HS-5 (cell line): ENCODE measurements at regions not wholly inside any gene's neighbourhood (a gene's known extent, or its start where the extent isn't known, plus 50 kb on each side); places are given as distances from the start of the nearest gene placed in this dataset.

Experiments
- DNase-seq: peaks from one replicate; pipeline ENCODE4 v3.0.0-alpha.2; 2012; ENCODE audit warnings: low read depth

DNA sequence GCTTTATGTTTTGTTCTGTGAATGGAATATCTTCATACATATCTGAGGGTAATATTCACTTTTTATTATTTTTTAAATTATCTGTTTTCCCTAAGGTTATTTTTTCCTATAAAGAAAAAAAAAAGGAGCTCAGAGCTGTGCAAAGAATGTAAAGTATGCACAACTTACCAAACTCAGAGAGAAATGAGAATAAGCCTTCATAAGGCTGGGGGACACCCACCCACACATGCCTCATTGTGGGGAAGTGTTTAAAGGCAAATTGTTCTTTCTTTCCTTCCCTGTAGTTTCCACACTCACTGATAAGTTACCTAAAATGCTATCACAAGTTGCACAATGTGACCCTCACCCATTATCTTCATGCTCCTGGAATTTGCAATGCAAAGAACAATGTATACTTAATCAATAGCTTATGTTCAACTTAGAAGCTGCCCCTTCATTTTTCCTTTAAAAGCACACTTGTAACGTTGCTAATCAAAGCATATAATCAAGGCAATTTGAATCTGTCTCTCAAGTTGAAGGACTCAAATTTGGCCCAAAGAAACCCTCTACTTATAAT is 108.1 kb downstream of the GNAT3 start:
- no peak for DNase-seq

DNA sequence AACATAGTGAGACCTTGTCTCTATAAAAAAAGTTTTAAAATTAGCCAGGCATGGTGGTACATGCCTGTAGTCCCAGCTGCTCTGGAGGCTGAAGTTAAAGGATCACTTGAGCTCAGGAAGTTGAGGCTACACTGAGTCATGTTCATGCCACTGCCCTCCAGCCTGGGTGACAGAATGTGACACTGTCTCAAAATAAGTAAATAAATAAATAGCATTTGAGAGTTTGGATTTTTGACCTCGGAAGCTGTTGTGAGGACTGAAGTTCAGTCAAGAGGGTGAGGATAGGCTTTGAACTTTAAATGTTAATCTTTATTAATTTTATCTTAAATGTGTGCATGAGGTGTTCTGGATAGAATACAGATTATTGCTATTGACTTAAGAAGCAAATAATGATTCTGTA is 110.2 kb downstream of the GNAT3 start:
- no peak for DNase-seq

DNA sequence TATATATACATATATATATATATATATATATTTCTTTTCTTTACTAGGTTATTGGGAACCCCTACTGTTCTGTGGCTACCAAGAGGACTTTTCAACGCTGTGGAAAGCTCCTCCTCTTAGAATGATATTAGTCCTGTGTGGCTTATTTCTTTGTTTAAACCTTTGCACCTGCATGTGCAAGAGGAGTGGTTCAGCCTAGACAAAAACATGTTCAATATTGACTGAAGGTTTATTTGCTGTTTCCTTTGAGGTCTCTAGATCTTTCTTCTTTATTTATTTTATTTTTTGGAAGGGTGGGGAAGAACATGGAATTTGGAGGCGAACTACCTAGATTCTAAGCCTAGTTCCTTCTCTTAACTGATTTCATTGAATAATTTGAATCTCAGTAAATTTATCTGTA is 118.1 kb downstream of the GNAT3 start:
- no peak for DNase-seq

DNA sequence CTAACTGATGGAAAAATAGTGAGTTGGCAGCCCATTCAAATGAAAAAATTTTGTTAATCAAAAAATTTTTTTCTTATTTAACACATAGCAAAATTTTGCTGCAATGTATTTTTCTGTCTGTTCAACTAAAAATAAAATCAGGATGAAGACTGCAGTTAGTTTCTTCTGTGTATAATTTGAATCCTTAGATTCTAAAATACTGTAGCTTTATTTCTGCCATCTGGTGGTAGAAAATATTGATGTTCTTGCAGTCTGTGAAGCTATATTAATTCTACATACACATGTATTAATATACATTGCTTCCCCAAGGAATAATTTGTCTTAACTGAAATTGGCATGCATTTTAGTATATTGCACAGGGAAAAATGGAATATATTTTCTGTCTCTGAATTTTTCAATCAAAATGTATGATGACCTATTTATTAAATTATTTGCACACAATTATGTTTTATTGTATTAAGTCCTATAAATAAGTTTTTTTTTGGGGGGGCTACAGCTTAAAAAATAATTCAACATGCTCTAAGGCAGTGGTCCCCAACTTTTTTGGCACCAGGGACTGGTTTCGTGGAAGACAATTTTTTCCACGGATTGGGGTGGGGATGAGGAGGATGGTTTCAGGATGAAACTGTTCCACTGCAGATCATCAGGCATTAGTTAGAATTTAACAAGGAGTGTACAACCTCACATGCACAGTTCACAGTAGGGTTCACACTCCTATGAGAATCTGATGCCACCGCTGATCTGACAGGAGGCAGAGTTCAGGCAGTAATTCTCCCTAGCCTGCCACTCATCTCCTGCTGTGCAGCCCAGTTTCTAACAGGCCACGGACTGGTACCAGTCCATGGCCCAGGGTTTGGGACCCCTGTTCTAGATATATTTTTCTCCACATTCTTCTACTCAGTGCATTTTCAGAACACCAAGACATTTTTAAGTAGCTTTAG is 119.4 kb downstream of the GNAT3 start:
- no peak for DNase-seq

DNA sequence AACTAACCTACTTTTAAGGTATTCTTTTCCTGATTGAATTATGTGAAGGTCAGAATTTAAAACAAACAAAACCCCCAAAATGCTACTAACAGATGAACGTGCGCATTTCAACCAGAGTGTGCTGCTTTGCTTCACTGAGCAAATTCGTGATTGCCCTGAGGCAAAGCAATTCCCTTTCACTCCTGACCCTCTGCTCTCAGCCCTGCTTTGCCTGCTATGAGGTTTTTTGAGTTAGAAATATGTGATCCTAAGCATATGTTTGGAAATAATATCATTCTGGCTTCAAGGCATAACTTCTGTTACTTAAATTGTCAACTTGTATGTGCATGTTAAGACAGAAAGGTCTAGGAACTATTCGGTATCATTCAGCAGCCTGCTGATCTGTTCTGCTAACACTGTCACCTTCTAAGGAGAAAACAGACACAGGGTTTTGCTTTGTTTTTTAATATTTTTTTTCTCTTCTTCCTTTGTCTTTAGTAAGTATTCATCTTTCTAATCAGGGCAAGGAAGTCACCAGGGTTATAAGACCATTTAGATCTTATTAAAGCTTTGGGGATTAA is 124.2 kb downstream of the GNAT3 start:
- DNase-seq, result no peak

DNA sequence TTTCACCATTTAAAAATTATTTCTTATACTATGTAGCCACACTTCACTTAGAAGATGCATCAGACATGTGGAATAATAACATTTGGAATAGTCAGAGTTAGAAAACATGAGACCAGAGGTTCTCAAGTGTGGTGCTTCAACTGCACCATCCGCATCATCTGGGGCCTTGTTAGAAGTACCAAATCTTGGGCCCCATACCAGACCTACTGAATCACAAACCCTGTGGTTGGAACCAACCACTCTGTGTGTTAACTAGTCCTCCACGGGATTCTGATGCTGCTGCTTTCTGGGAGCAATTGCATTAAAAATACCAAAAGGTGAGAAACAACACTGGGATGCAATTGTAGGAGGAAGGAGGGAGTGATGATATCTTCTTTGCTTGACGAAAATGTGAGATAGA is 125.2 kb downstream of the GNAT3 start:
- no peak for DNase-seq

DNA sequence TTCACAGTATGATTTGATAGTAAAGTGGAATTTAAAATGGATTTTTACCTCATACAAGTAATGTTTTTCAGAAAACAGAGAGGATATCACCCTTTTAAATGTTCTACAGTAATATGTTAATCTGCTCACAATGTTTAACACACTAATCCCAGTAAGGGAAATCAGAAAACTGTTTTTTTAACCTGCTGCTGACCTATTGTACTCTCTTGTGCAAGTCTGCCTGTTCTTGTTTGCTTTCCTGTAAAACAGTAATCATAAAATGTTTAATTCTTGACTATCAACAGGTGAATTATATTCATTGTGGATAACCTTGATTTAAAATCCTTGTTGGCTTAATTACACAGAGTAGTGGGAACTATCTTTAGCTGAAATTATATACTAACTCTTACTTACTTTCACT is 126.4 kb downstream of the GNAT3 start:
- DNase-seq, result no peak

DNA sequence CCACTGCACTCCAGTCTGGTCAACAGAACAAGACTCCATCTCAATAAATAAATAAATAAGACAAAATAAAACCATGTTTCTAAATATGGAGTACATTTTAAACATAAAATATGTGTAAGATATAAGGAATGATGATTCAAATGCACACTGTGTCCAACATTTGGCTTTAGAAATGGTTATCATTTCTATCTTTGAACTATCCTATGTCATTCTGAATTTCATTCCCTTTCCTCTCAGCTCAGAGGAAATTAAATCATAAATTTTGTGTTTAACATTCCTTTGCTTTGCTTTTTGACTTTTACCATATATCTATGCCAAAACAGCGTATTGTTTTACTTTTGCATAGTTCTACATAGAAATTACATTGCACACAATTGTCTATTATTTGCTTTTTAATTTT is 130.9 kb downstream of the GNAT3 start:
- DNase-seq, result no peak

DNA sequence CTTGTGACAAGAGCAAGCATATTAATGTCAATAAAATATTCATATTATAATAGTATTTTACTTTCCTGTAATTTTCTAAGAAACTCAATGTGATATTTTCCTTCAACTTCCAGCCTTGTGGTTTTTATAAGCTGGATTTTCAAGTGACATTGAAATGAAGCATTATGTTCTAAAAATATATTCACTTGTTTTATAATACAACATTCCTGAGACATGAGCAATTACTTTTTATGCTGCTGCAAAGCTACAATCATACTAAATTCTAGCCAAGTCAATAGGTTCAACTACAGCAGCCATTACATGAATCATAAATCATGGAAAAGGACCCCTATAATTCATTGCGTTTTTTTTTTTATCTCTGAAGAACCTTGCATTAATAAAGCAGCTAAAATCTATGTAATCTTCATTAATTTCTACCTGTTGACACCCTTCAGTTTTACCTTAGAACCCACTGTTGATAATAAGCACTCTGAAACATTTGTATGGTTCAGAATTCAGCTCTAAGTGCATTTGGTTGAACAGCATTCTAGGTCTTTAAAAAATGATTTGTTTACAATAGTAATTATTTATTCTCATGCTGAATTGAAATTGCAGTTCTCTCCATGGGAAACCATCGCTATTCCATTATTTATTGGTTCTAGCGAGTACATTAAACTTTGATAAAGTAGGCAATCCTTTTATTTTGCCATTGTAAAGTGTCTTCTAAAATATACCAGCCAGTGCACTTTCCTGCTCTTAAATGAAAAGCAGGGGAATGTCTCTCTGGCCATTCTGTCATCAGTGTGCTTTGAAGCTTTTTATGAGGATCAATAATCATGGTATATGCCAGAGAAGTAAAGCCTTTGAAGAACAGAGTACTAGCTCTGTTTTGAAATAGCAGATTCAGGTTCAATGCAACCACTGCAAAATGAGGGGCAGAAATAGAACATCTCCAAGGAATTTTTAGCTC is 132.6 kb downstream of the GNAT3 start:
- no peak for DNase-seq

DNA sequence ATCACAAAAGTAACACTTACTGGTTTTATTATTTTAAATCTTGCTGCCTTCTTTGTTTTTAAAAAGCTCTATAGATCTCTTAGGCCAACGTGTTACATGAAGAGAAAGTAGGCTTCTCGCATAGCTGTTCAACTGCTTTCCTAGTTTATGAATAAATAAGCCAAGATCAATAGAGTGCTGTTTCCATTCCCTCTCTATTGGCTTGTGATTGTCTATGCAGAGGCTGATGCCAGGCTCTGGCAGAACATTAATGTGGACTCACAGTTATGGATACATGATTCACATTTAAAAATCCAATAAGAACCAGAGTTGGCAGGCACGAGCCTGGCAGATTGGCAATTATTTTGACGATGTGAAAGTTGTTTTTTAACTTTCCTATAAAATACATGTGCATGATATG is 137.5 kb downstream of the GNAT3 start:
- no peak for DNase-seq

DNA sequence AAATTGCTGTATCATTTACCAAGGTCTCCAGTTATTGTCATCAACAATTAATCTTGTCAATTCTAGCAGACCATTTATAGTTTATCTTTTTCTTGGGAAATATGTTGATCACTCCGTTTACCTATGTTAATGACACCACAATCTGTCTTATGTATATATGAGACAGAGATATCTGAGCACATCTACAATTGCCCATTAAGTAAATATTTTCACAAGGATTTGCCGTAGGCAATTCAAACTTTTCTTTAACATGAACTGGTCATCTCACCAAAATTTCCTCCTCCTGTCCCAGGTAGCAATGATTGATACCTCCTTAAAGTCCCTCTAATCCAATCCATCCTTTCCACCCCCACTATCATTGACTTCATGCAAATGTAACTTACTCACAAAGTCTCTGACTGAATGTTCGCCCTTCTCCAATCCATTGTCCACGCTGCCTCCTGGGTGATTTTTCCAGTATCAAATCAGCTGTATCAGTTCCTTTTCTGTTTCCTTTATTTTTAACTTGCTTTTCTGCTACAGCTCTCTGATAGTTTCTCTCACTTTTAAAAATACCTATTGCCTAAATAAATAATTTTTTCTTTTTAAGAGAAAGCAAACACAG is 138.3 kb downstream of the GNAT3 start:
- no peak for DNase-seq

DNA sequence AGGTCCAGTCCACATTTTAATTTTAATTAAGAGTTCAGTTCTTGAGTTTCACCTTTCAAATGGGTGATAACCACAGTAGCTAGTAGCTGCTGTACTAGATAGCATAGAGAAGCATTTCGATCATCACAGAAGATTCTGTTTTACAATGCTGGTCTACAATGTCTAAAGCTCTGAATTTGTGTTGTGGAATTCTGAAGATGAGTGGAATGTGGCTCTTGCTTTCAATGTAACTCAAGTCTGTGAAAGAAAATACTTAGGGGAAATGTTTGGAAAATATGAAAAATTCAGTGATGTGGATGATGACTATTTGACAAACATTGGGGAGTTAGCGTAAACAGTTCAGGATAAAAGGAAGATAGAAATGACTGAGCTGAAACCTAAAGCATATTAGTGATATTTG is 139.4 kb downstream of the GNAT3 start:
- no peak for DNase-seq

DNA sequence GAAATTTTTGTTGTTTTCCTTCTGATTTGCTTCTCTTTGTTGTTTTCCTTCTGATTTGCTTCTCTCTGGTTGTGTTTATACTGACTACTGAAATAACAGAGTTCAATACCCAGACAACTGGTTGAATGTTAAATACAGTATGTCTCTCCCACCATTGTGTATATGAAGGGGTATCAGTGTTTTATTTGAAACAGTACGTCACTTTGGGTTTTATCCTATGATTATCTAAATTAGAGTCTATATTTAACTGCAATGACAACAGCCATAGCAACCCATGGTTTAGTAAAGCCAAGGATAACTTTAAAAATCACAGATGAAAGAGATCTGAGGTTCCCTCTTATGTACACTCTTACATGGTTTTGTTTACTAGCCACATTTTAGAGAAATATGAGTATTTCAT is 141.3 kb downstream of the GNAT3 start:
- no peak for DNase-seq

DNA sequence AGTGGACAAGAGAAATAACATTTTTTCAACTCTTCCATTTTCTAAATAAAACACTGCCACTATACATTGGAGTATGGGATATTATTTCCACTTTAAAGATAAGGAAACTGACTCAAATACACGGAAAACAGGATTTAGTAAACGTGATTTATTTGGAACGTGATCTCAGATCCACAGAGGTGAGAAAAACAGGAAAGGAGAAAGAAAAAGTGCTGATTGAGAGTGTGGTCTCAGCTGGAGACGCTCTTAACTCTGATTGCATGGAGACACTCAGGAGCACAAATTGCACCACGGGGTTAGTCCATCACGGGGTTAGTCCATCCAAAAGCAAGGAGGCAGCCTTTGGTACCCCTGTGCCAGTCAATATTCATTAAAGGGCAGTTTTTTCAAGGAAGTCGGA is 142.5 kb downstream of the GNAT3 start:
- DNase-seq, result no peak

DNA sequence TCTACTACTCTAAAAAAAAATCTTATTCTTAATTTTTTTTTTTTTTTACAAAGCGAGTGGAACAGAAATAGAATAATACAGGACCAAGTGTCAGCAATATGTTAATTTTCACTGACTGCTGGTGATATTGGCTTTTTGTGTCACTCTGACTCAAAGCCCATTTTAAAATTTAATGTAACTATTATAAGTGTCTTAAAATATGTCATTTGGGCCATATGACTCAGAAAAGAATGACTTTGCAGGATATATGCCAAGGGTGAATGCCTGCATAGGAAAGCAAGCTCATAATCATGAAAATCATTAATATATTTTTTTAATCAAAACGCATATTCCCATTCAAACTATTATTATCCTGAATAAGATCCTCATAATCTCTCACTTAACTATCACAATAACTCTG is 149.2 kb downstream of the GNAT3 start:
- no peak for DNase-seq

DNA sequence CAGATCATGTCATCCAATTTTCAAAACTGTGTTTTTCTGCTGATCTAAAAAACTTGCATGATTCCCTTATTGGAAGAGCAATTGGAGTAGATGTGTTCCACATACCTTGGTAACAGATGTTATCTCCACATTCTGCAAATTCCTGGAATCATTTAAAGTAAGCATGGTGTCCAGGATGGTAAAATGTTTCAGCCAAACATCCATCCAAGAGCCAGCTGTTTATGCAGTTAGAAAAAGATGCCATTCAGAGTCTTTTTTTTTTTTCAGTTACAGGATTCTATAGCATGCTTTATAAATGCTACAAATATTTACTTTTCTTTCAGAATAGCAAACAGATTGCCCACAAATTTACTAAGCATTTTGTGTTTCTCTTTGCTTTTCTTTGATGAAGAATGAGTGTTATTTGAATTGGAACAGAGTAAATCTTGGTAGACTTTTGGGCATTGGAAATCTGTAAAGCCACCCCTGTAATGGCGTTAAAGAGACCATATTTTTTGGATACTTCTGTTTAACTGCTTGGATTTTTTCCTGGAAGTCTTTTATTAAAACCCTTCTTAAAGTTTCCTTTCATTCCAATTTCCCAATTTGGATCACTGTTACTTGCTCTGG is 149.8 kb downstream of the GNAT3 start:
- no peak for DNase-seq

DNA sequence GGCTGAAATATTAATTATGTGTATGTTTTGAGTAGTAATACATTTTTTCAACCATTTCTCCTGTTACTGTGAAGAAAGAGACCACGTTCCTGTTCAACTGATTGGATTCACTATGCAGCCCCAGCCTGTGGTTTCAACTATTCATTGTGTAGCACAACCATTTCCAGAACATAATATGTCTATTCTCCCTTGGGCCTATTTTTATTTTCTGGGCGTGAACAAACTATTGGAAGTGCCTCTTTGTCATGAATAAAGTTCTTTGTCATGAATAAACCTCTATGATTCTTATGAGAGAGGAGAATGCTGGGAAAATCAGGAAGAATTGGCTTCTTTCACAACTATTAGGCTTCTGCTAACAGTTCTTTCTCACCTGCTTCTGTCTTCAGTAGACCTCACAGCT is 152.4 kb downstream of the GNAT3 start:
- no peak for DNase-seq

DNA sequence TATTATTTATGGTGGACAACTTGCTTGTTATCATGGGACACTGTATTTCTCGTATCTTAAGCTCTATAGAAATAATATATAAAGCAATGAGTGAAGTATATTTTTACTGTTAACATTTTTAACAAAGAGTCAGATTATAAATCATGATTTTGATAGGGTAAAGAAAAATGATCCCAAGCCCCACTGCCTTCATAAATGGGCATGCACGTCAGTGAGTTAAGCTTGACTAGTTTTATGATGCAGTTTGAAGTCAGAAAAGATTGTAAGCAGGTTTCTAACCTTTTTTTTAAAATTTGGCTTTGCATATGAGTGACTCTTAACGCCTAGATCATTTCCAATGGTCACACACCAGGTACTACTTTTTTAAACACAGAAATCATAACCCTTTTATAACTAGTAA is 152.8 kb downstream of the GNAT3 start:
- DNase-seq, result no peak

DNA sequence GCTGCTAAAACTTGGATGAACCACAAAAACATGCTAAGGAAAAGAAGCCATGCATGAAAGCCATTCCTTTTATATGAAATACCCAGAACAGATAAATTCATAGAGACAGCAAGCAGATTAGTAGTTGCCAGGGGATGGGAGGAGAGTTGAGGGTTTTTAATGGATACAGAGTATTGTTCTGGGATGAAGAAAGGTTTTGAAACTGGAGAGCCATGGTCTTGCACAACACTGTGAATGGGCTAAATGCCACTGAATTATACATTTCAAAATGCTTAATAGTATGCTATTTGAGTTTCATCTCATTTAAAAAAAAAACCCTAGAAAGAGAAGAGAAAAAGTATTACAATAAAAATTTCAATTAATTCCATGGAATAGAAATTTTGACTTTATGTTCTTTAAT is 154.3 kb downstream of the GNAT3 start:
- no peak for DNase-seq

DNA sequence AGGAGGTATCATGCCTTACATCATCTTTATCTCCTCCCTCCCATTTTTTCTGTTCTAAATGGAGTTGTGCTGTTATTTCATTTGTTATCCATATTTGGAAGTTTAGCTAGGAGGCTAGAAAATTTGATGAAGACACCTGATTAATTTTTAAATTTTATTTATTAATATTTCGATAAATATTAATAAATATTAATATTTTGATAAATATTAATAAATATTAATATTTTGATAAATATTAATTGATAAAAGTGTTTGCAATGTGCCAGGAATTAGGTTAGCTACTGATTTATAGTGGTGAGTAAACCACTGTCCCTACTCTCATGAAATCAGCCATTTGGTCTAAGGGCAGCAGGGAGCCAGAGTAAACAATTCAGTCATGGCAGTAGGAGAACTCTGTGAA is 161.4 kb downstream of the GNAT3 start:
- no peak for DNase-seq

DNA sequence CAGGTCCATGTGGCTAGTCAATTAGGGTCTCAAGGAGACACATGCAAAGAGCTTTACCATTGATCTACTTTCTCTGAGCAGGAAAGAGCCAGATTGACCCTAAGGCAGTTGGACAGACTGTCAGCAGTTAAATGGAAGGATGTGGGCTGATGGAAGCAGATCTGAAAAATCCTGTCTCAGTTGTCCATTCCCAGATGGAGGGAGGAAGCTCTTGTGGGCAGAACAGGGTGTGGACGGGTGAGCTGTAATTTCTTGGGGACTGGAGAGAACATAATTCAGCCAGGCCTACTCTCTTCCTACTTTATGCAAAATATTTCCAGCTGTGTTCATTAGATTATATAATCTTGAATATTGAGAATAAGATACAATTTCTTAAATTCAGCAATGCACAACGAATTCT is 163.6 kb downstream of the GNAT3 start:
- DNase-seq, result no peak

DNA sequence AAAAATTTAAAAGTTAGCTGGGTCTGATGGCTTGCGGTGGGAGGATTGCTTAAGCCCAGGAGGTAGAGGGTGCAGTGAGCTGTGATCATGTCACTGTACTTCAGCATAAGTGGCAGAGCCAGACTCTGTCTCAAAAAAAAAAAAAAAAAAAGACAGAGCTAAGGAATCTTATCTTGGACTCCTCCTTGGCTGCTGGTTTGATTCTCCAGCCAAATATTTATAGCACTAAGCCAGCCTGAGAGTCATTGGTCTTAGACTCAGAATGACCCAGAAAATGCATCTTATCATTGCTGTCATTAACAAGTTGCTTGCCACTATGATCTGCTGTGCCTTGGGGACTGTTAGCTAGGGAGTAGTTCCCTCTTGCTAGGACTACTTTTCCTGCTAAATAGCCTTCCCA is 164.7 kb downstream of the GNAT3 start:
- no peak for DNase-seq
